A673 (cell line): ENCODE measurements at regions not wholly inside any gene's neighbourhood (a gene's known extent, or its start where the extent isn't known, plus 50 kb on each side); places are given as distances from the start of the nearest gene placed in this dataset.

ENCODE experiments used
- BruUV-seq: library from RNA; stranded (reverse); fragments of 400-500 nt; replicated peaks from 2 replicates; lab custom pipeline; 2021; lab: Mats Ljungman, UMichigan
- CTCF ChIA-PET: fragments of 300-600 bp; sonication (Branson Sonifier 250); formaldehyde crosslinking; loops from one replicate; lab custom pipeline; 2022; ENCODE audit warnings: antibody characterized with exemption; lab: Charles Lee
- POLR2A ChIA-PET: fragments of 300-600 bp; sonication (Branson Sonifier 250); formaldehyde crosslinking; loops from one replicate; lab custom pipeline; 2022; ENCODE audit warnings: antibody characterized with exemption; ENCODE audit not compliant: low non-redundant PET; lab: Charles Lee
- DNase-seq: peaks from one replicate; pipeline ENCODE4 v3.0.0-alpha.2; 2015; ENCODE audit warnings: low spot score
- H3K27ac ChIP-seq: fragments of 200-600 bp; sonication (generic); 2 replicates; pipeline ENCODE4 v1.5.1; 2016; ENCODE audit warnings: mixed run types, low read depth, mild to moderate bottlenecking, mixed read lengths, antibody characterized with exemption, low read length; ENCODE audit not compliant: poor library complexity, severe bottlenecking
- H3K27me3 ChIP-seq: fragments of 200-600 bp; sonication (generic); replicated peaks from 2 replicates; pipeline ENCODE4 v1.6.1; 2017; ENCODE audit warnings: mixed run types, low read depth, mild to moderate bottlenecking, mixed read lengths, antibody characterized with exemption, low read length; ENCODE audit not compliant: insufficient read depth, poor library complexity
- H3K36me3 ChIP-seq: fragments of 200-600 bp; sonication (generic); 2 replicates; pipeline ENCODE4 v1.6.1; 2016; ENCODE audit warnings: mixed run types, mild to moderate bottlenecking, mixed read lengths, antibody characterized with exemption, low read length; ENCODE audit not compliant: insufficient read depth, poor library complexity, severe bottlenecking
- H3K4me1 ChIP-seq: fragments of 200-600 bp; sonication (generic); 2 replicates; pipeline ENCODE4 v1.6.1; 2017; ENCODE audit warnings: mixed run types, mild to moderate bottlenecking, mixed read lengths, antibody characterized with exemption, low read length; ENCODE audit not compliant: insufficient read depth, poor library complexity, severe bottlenecking
- H3K4me3 ChIP-seq: fragments of 200-600 bp; sonication (generic); 2 replicates; pipeline ENCODE4 v1.5.1; 2016; ENCODE audit warnings: low read depth, mixed run types, mild to moderate bottlenecking, mixed read lengths, low read length; ENCODE audit not compliant: poor library complexity, severe bottlenecking
- H3K9me3 ChIP-seq: fragments of 200-600 bp; sonication (generic); 2 replicates; pipeline ENCODE4 v1.6.1; 2016; ENCODE audit warnings: mixed run types, low read depth, mild to moderate bottlenecking, mixed read lengths, antibody characterized with exemption, low read length; ENCODE audit not compliant: poor library complexity, severe bottlenecking
- EZH2 ChIP-seq: fragments of 200-600 bp; sonication (generic); IDR thresholded peaks from 2 replicates; pipeline ENCODE4 v1.6.1; 2017; ENCODE audit warnings: borderline replicate concordance, low read depth, mild to moderate bottlenecking, mixed read lengths, antibody characterized with exemption, low read length; ENCODE audit not compliant: poor library complexity, severe bottlenecking
- intact Hi-C: fragments of 100-400 bp; cut with micrococcal nuclease; formaldehyde crosslinking; loops from one replicate; pipeline ENCODE4 v1.10.0; 2022; ENCODE audit not compliant: unreplicated experiment
- TF ChIP-seq, protein P1 (sequence below): fragments of 300-800, 200-600 bp; sonication (generic); conservative IDR thresholded peaks from 2 replicates; pipeline ENCODE4 v1.5.1; 2017; ENCODE audit warnings: low read depth, mild to moderate bottlenecking, antibody characterized with exemption, low read length, moderate library complexity, mixed read lengths

DNA sequence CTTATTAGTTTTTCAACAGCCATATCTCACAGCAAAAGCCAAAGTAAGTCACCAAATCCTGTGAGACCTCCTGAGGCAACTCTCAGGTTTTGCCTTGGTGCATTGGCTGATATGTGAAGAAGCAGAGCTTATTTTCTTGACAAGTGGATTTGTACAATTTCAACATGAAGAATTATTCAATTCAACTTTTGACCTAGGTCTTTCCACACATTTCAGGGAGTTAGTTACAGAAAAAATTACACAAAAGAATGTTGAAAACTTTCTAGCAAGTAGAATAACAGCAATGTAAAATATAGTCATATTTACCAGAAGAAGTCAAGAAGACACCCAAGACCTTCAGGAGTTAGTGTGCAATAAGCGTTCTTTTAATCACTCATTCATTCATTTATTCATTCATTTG, 62.4 kb upstream of the ADRB2 start:
- DNase-seq: no peak
- intact Hi-C loops: no loop called here
- BruUV-seq: no TSS peak
- H3K4me1 ChIP-seq: no peaks in the 10 kb centered on the region
- ChIA-PET POLR2A (no interaction called here), CTCF (no interaction called here)
- H3K27ac ChIP-seq: no peak overlapping the region
- peaks cover 52% of the 10 kb centered on the region for H3K27me3 ChIP-seq
- H3K36me3 ChIP-seq: no peaks in the 10 kb centered on the region
- TF ChIP-seq EZH2: no peak
- TF ChIP-seq, protein P1, sequence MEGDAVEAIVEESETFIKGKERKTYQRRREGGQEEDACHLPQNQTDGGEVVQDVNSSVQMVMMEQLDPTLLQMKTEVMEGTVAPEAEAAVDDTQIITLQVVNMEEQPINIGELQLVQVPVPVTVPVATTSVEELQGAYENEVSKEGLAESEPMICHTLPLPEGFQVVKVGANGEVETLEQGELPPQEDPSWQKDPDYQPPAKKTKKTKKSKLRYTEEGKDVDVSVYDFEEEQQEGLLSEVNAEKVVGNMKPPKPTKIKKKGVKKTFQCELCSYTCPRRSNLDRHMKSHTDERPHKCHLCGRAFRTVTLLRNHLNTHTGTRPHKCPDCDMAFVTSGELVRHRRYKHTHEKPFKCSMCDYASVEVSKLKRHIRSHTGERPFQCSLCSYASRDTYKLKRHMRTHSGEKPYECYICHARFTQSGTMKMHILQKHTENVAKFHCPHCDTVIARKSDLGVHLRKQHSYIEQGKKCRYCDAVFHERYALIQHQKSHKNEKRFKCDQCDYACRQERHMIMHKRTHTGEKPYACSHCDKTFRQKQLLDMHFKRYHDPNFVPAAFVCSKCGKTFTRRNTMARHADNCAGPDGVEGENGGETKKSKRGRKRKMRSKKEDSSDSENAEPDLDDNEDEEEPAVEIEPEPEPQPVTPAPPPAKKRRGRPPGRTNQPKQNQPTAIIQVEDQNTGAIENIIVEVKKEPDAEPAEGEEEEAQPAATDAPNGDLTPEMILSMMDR: no peak
- H3K4me3 ChIP-seq: no peak overlapping the region
- H3K9me3 ChIP-seq: no peaks in the 10 kb centered on the region

DNA sequence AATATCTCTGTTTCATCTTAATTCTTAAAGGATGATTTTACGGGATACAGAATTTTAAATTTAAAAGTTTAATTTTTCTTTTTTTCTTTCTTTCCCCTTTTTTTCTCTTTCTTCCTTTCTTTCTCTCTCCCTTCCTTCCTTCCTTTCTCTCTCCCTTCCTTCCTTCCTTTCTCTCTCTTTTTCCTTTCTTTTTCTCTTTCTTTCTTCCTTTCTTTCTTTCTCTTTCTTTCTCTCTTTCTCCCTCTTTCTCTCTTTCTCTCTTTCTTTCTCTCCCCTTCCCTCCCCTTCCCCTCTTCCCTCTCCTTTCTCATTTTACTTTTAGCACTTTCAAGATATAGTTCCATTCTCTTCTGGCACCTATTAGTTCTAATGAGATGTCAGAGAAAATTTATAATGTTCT, 61.4 kb upstream of the ADRB2 start:
- no TSS peak for BruUV-seq
- Histone ChIP-seq H3K27ac (no peak overlapping the region), H3K27me3 (peaks cover 59% of the 10 kb centered on the region), H3K4me1 (no peaks in the 10 kb centered on the region), H3K9me3 (no peaks in the 10 kb centered on the region), H3K36me3 (no peaks in the 10 kb centered on the region), H3K4me3 (no peak overlapping the region)
- POLR2A ChIA-PET: no interaction called here
- DNase-seq: no peak
- TF ChIP-seq, protein P1: no peak
- no peak for TF ChIP-seq EZH2
- CTCF ChIA-PET: no interaction called here
- intact Hi-C loops: no loop called here

DNA sequence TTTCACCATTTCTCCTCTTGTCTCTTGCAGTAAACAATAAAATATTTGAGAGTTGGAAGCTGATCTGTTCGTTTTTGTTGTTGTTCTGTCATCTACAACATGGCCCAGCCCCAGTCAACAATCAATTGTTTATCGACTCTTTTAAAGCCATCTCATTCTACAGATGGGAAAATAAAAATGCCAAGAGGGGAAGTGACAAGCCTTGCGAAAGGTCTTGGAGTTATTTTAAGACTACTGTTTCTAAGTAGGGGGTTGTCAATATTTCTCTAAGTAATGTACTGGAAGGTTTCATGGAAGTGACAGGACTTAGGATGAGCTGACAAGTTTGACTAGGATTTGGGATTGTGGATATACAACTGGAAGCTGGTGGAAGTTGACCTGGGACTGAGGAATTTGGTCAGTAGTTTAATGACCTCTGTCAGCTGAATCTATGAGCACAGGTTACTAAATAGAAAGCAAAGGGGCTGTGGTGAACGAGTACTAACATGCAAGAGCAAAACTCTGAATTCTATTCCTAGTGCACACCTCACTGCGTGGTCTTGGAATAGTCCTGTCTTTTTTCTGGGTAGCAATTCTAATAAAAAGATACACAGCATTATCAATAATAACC, 57.5 kb upstream of the ADRB2 start:
- no peak for DNase-seq
- Histone ChIP-seq H3K9me3 (no peaks in the 10 kb centered on the region), H3K27ac (no peak overlapping the region), H3K27me3 (peaks cover 76% of the 10 kb centered on the region), H3K4me1 (no peaks in the 10 kb centered on the region), H3K4me3 (no peak overlapping the region), H3K36me3 (no peaks in the 10 kb centered on the region)
- no TSS peak for BruUV-seq
- ChIA-PET POLR2A (no interaction called here), CTCF (no interaction called here)
- TF ChIP-seq EZH2: no peak
- TF ChIP-seq, protein P1: no peak
- intact Hi-C loops: no loop called here
